ENCODE measurements at regions not wholly inside any gene's neighbourhood (a gene's known extent, or its start where the extent isn't known, plus 50 kb on each side); places are given as distances from the start of the nearest gene placed in this dataset.
"Not testable (repeated sequence)": the region's sequence is repeated elsewhere in the genome, so short reads cannot be mapped to it uniquely, and the experiment has no call there.

GRCh38 chr15:39420853-39421192 is 160.1 kb upstream of the THBS1 start:
- TF ChIP-seq CTCF (IDR thresholded peaks at IDR 0.05; ENCODE audit: low read length); EZH2 (IDR thresholded peaks at IDR 0.05; ENCODE audit: borderline replicate concordance, low read length): not testable (repeated sequence)
